Erythroblast (primary cell): ENCODE measurements at regions not wholly inside any gene's neighbourhood (a gene's known extent, or its start where the extent isn't known, plus 50 kb on each side); places are given as distances from the start of the nearest gene placed in this dataset.

Experiments
- GATA1 ChIP-seq: IDR thresholded peaks from 2 replicates; pipeline ENCODE4 v1.6.1; 2011; ENCODE audit warnings: low read depth, mild to moderate bottlenecking, control low read depth, low read length, moderate library complexity
- POLR2A ChIP-seq: IDR thresholded peaks from 2 replicates; pipeline ENCODE4 v1.6.1; 2011; ENCODE audit warnings: mild to moderate bottlenecking, low read length

DNA sequence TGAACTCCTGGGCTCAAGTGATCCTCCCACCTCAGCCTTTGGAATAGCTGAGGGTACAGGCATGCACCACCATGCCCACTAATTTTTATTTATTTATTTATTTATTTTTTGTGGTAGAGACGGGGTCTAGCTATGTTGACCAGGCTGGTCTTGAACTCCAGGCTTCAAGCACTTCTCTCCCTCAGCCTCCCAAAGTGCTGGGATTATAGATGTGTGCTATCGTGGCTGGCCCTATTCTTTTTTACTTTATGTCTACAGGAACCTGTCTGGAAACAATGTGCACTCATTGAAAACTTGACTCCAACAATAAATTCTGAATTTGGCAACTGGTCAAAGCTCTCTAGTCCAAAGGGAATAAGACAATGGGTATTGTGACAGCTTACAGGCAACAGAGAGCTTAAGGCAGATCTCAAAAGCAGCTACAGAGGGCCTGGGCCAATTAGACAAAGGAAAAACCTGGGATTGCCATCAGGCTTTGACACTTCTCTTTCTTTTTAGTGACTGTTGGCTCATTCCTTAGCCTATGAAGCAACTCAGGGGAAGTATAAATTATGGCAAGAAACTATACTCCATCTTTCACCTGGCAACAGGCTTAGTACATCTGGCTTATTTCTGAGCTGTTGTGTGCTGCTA, 55.1 kb upstream of the RAPGEF4 start:
- TF ChIP-seq POLR2A, result no peak
- TF ChIP-seq GATA1, result no peak
